ENCODE measurements at regions not wholly inside any gene's neighbourhood (a gene's known extent, or its start where the extent isn't known, plus 50 kb on each side); places are given as distances from the start of the nearest gene placed in this dataset.

- TF ChIP-seq CTCF (conservative IDR thresholded peaks at IDR 0.05 in 1 of 2, IDR thresholded peaks at IDR 0.05 in 1 of 2; ENCODE audit: extremely low read depth in 1 of 2, insufficient read depth in 1 of 2, low read depth in 1 of 2, low read length in 2 of 2) (no peak), EZH2 (IDR thresholded peaks at IDR 0.05; ENCODE audit: borderline replicate concordance, low read length) (no peak)
Measured at GRCh38 chr6:121645100-121645745, 209.8 kb downstream of the GJA1 start.
